ENCODE measurements at regions not wholly inside any gene's neighbourhood (a gene's known extent, or its start where the extent isn't known, plus 50 kb on each side); places are given as distances from the start of the nearest gene placed in this dataset.

GRCh38 chr1:47710329-47711071 is 272.7 kb downstream of the FOXD2 start:
- TF ChIP-seq, protein P1, sequence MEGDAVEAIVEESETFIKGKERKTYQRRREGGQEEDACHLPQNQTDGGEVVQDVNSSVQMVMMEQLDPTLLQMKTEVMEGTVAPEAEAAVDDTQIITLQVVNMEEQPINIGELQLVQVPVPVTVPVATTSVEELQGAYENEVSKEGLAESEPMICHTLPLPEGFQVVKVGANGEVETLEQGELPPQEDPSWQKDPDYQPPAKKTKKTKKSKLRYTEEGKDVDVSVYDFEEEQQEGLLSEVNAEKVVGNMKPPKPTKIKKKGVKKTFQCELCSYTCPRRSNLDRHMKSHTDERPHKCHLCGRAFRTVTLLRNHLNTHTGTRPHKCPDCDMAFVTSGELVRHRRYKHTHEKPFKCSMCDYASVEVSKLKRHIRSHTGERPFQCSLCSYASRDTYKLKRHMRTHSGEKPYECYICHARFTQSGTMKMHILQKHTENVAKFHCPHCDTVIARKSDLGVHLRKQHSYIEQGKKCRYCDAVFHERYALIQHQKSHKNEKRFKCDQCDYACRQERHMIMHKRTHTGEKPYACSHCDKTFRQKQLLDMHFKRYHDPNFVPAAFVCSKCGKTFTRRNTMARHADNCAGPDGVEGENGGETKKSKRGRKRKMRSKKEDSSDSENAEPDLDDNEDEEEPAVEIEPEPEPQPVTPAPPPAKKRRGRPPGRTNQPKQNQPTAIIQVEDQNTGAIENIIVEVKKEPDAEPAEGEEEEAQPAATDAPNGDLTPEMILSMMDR (IDR thresholded peaks at IDR 0.05; ENCODE audit: low read depth, low read length) = peak; percentile 93
- DNase-seq (ENCODE audit: extremely low read depth, low read depth) = no peak

All from AG09319 (cell line).